ENCODE measurements at regions not wholly inside any gene's neighbourhood (a gene's known extent, or its start where the extent isn't known, plus 50 kb on each side); places are given as distances from the start of the nearest gene placed in this dataset.

GRCh38 chr19:30774252-30774766 is 402.1 kb downstream of the ZNF536 start:
- DNase-seq, result no peak

GRCh38 chr19:30762651-30763050 is 390.5 kb downstream of the ZNF536 start:
- no peak for DNase-seq

- DNase-seq, result no peak
Measured at GRCh38 chr19:30760014-30760413, 387.8 kb downstream of the ZNF536 start.

GRCh38 chr19:30757837-30758617 is 385.8 kb downstream of the ZNF536 start:
- no peak for DNase-seq

GRCh38 chr19:30757104-30757836 is 385.1 kb downstream of the ZNF536 start:
- no peak for DNase-seq

- DNase-seq, result no peak
Measured at GRCh38 chr19:30755581-30755980, 383.4 kb downstream of the ZNF536 start.

- no peak for DNase-seq
Measured at GRCh38 chr19:30754162-30754561, 382.0 kb downstream of the ZNF536 start.

- no peak for DNase-seq
Measured at GRCh38 chr19:30752876-30753275, 380.7 kb downstream of the ZNF536 start.

GRCh38 chr19:30752201-30752600 is 380.0 kb downstream of the ZNF536 start:
- DNase-seq, result no peak

GRCh38 chr19:30745476-30745985 is 373.3 kb downstream of the ZNF536 start:
- no peak for DNase-seq

- no peak for DNase-seq
Measured at GRCh38 chr19:30744741-30745475, 372.7 kb downstream of the ZNF536 start.

GRCh38 chr19:30743702-30744101 is 371.5 kb downstream of the ZNF536 start:
- DNase-seq, result no peak

- no peak for DNase-seq
Measured at GRCh38 chr19:30743011-30743410, 370.8 kb downstream of the ZNF536 start.

GRCh38 chr19:30742406-30742938 is 370.3 kb downstream of the ZNF536 start:
- DNase-seq, result no peak

GRCh38 chr19:30741566-30741965 is 369.4 kb downstream of the ZNF536 start:
- DNase-seq, result no peak

GRCh38 chr19:30739394-30739793 is 367.2 kb downstream of the ZNF536 start:
- peak; percentile 44 for DNase-seq

- no peak for DNase-seq
Measured at GRCh38 chr19:30738047-30738446, 365.9 kb downstream of the ZNF536 start.

- peak; percentile 44 for DNase-seq
Measured at GRCh38 chr19:30734669-30735068, 362.5 kb downstream of the ZNF536 start.

GRCh38 chr19:30733826-30734550 is 361.8 kb downstream of the ZNF536 start:
- peak; percentile 51 for DNase-seq

GRCh38 chr19:30731591-30731990 is 359.4 kb downstream of the ZNF536 start:
- DNase-seq, result no peak

GRCh38 chr19:30729451-30729850 is 357.3 kb downstream of the ZNF536 start:
- DNase-seq, result no peak

- DNase-seq, result no peak
Measured at GRCh38 chr19:30722761-30723160, 350.6 kb downstream of the ZNF536 start.

Data from left hindlimb (tissue), 1 donor.